Small intestine (tissue), 7 donors: ENCODE measurements at regions not wholly inside any gene's neighbourhood (a gene's known extent, or its start where the extent isn't known, plus 50 kb on each side); places are given as distances from the start of the nearest gene placed in this dataset.
"Not testable (repeated sequence)": the region's sequence is repeated elsewhere in the genome, so short reads cannot be mapped to it uniquely, and the experiment has no call there.

Experiments
- DNase-seq, 2 donors: peaks; one replicate each; pipeline versions ENCODE4 v3.0.0 to v3.0.0-alpha.2; 2013
- FAIRE-seq: peaks from 2 replicates; lab custom pipeline; 2012; peaks lifted over from hg19 to GRCh38; lab: Jason Lieb, UNC
- H3K27ac ChIP-seq, 3 donors: one replicate each; pipeline ENCODE4 v1.5.1; 2013; ENCODE audit warnings: low read length in 2 of 3, mild to moderate bottlenecking in 2 of 3, control low read depth in 1 of 3, inconsistent platforms in 1 of 3, low read depth in 1 of 3, moderate library complexity in 1 of 3
- H3K27me3 ChIP-seq, 3 donors: one replicate each; pipeline ENCODE4 v1.6.1; 2013; ENCODE audit warnings: low read length in 3 of 3, inconsistent platforms in 1 of 3; ENCODE audit not compliant: control insufficient read depth in 3 of 3, insufficient read depth in 3 of 3
- H3K36me3 ChIP-seq, 3 donors: one replicate each; pipeline ENCODE4 v1.6.1; 2013; ENCODE audit warnings: low read length in 3 of 3, inconsistent platforms in 1 of 3, low read depth in 1 of 3, mild to moderate bottlenecking in 1 of 3, moderate library complexity in 1 of 3; ENCODE audit not compliant: control insufficient read depth in 3 of 3, insufficient read depth in 2 of 3
- H3K4me1 ChIP-seq, 3 donors: one replicate each; pipeline ENCODE4 v1.6.1; 2013; ENCODE audit warnings: low read length in 2 of 3, inconsistent platforms in 1 of 3, low read depth in 1 of 3, mild to moderate bottlenecking in 1 of 3, moderate library complexity in 1 of 3; ENCODE audit not compliant: control insufficient read depth in 3 of 3, insufficient read depth in 2 of 3
- H3K4me3 ChIP-seq, 3 donors: one replicate each; pipeline ENCODE4 v1.5.1; 2013; ENCODE audit warnings: low read length in 3 of 3, control low read depth in 1 of 3, inconsistent platforms in 1 of 3, low read depth in 1 of 3, mild to moderate bottlenecking in 1 of 3, moderate library complexity in 1 of 3
- H3K9me3 ChIP-seq, 2 donors: one replicate each; pipeline ENCODE4 v1.6.1; 2013; ENCODE audit warnings: low read depth in 1 of 2, low read length in 1 of 2; ENCODE audit not compliant: control insufficient read depth in 2 of 2, insufficient read depth in 1 of 2
- WGBS, 3 donors: extraction: QIAGEN DNeasy Blood & Tissue Kit; methylation state at CpG; one replicate each; pipeline ENCODE4 v1.1.7; 2013; 5-methylcytosine and 5-hydroxymethylcytosine counted together
- donor health status: healthy with polysubstance abuse.
- donor health status: control.
- donor health status: control.
- donor health status: Bipolar disorder and iron deficiency.
- donor health status: healthy.

- WGBS, 3 donors, result 31 to 61% (median 38%) methylated on average over 1 of the region's 1 CpG
- H3K27ac ChIP-seq, result no peak overlapping the region
- no peak overlapping the region for H3K4me3 ChIP-seq
- FAIRE-seq (no peak), DNase-seq (no peak)
- no peaks in the 10 kb centered on the region for H3K27me3 ChIP-seq
- H3K36me3 ChIP-seq, result no peaks in the 10 kb centered on the region
- H3K4me1 ChIP-seq, result no peaks in the 10 kb centered on the region
- H3K9me3 ChIP-seq, result peaks cover 0 to 16% of the 10 kb centered on the region in 2 donors
Observed at GRCh38 chr7:86091369-86091768, 552.3 kb upstream of the GRM3 start.

DNA sequence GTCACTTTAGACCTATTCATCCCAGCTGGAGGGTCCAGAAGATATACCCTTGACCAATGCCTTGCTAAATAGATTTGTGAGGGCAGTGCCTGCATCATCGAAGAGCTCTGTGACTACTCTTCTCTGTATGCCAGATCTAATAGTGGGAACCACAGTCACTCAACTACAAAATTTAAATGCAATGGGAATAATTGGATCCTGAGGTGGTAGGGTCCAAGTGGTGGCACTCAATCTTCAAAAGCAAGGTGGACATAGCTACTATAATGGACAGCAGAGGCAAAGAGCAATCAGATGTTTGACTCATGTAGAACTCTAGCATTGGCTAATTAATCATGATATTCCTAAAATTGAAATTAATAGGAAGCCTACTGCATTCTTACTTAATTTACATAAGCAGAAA is 554.3 kb upstream of the GRM3 start:
- FAIRE-seq (no peak), DNase-seq (no peak)
- WGBS, 3 donors, result 82 to 86% (median 86%) methylated on average over 1 of the region's 1 CpG
- Histone ChIP-seq H3K27ac (no peak overlapping the region), H3K4me1 (no peaks in the 10 kb centered on the region), H3K36me3 (no peaks in the 10 kb centered on the region), H3K4me3 (no peak overlapping the region), H3K27me3 (no peaks in the 10 kb centered on the region), H3K9me3 (peaks cover 0 to 16% of the 10 kb centered on the region in 2 donors)

- WGBS, 3 donors, result 57 to 84% (median 76%) methylated on average over 1 of the region's 1 CpG
- not testable (repeated sequence) for H3K36me3 ChIP-seq
Observed at GRCh38 chr7:86064572-86064971, 579.1 kb upstream of the GRM3 start.

DNA sequence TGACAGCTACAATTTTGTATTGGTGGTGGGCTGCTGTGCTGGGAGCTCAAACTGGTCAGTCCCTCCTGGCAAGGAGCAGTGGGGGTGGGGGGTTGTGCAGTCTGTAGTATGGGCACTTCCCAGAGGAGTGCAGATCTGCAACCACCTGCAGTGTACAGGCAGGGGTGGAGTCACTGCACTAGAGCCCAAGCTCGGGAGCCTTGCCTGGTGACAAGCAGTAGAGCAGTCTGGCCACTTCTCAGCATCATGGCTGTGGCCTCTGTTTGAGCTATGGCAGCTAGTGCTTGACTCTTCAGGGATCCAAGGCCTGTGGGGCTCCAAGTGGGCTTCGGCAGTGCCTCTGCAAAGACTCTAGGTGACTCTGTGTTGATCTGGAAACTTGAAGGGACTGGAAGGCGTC is 585.1 kb upstream of the GRM3 start:
- Histone ChIP-seq H3K9me3 (peaks cover 1 to 21% of the 10 kb centered on the region in 2 donors), H3K4me1 (no peaks in the 10 kb centered on the region), H3K4me3 (no peak overlapping the region), H3K36me3 (no peaks in the 10 kb centered on the region), H3K27ac (no peak overlapping the region), H3K27me3 (no peaks in the 10 kb centered on the region)
- WGBS, 3 donors, result 64 to 77% (median 71%) methylated on average over 3 of the region's 3 CpGs
- FAIRE-seq (no peak), DNase-seq (no peak)

More at GRCh38 chr7:86064572-86064971, 579.1 kb upstream of the GRM3 start:
- not testable (repeated sequence) for DNase-seq, H3K27ac ChIP-seq, H3K4me1 ChIP-seq, H3K4me3 ChIP-seq, H3K27me3 ChIP-seq, FAIRE-seq, H3K9me3 ChIP-seq

GRCh38 chr7:86050918-86051317 is 592.8 kb upstream of the GRM3 start:
- no peaks in the 10 kb centered on the region for H3K9me3 ChIP-seq
- no peak overlapping the region for H3K4me3 ChIP-seq
- DNase-seq, result no peak
- H3K4me1 ChIP-seq, result no peaks in the 10 kb centered on the region
- no peaks in the 10 kb centered on the region for H3K36me3 ChIP-seq
- no peak for FAIRE-seq
- H3K27ac ChIP-seq, result no peak overlapping the region
- WGBS, 3 donors, result 21 to 44% (median 35%) methylated on average over 1 of the region's 1 CpG
- no peaks in the 10 kb centered on the region for H3K27me3 ChIP-seq

DNA sequence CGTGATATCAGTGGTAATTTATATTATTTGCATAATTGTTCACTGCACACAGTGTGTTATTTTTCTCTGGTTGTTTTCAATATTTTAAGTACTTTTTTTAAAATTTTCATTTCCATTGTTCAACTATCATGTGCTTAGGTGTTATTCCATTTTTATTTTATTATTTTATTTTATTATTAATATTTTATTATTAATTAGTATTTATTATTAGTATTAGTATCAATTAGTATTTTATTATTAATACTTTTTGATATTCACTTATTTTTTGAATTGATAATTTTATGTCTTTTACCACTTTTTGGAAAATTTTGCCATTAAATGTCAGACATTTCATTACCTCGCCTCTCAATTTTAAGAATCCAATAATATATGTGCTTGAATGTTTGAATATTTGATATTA is 593.8 kb upstream of the GRM3 start:
- Histone ChIP-seq H3K27ac (no peak overlapping the region), H3K4me1 (no peaks in the 10 kb centered on the region), H3K36me3 (no peaks in the 10 kb centered on the region), H3K27me3 (no peaks in the 10 kb centered on the region), H3K9me3 (no peaks in the 10 kb centered on the region), H3K4me3 (no peak overlapping the region)
- 65 to 72% (median 65%) methylated on average over 2 of the region's 2 CpGs for WGBS, 3 donors
- DNase-seq (no peak), FAIRE-seq (peak; percentile 62)

DNA sequence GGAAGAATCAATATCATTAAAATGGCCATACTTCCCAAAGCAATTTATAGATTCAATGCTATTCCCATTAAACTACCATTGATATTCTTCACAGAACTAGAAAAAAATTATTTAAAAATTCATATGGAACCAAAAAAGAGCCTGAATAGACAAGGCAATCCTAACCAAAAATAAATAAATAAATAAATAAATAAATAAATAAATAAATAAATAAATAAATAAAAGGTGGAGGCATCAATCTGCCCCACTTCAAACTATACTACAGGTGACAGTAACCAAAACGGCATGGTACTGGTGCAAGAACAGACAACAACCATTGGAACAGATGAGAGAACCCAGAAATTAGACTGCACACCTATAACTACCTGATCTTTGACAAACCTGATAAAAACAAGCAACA is 598.5 kb upstream of the GRM3 start:
- H3K27me3 ChIP-seq, H3K36me3 ChIP-seq, H3K9me3 ChIP-seq, DNase-seq, H3K4me1 ChIP-seq, FAIRE-seq, H3K27ac ChIP-seq, H3K4me3 ChIP-seq: not testable (repeated sequence)
- 84 to 96% (median 91%) methylated on average over 1 of the region's 1 CpG for WGBS, 3 donors

- FAIRE-seq, result no peak
Observed at GRCh38 chr7:86025807-86026206, 617.9 kb upstream of the GRM3 start.

DNA sequence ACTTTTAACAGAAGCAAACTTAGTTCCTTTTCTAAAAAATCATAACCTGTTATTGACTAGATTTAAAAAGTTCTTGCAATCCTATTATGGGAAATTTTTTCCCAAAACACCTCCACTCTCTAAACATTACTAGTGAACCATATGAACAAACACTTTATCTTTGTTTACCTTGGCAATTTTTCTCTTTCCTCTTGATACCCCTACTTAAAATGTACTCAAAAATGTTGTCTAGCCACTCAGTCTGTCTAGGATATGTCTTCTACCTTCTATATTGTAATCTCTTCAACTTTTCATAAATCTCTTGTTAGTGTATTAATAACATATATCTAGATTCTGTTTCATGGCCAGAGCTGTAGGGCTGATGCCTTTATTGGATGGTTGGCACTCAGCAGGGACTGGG is 630.0 kb upstream of the GRM3 start:
- Histone ChIP-seq H3K4me1 (no peaks in the 10 kb centered on the region), H3K27ac (no peak overlapping the region), H3K4me3 (no peak overlapping the region), H3K9me3 (no peaks in the 10 kb centered on the region), H3K36me3 (no peaks in the 10 kb centered on the region), H3K27me3 (no peaks in the 10 kb centered on the region)
- DNase-seq (no peak), FAIRE-seq (no peak)

More at GRCh38 chr7:86025807-86026206, 617.9 kb upstream of the GRM3 start:
- Histone ChIP-seq H3K9me3 (no peaks in the 10 kb centered on the region), H3K36me3 (no peaks in the 10 kb centered on the region), H3K27ac (no peak overlapping the region), H3K4me3 (no peak overlapping the region), H3K4me1 (no peaks in the 10 kb centered on the region), H3K27me3 (no peaks in the 10 kb centered on the region)
- no peak for DNase-seq
